Endodermal cell (in vitro differentiated cells): ENCODE measurements at regions not wholly inside any gene's neighbourhood (a gene's known extent, or its start where the extent isn't known, plus 50 kb on each side); places are given as distances from the start of the nearest gene placed in this dataset.

ENCODE experiments used
- DNase-seq: peaks from one replicate; pipeline ENCODE4 v3.0.0-alpha.2; 2017
- H3K27ac ChIP-seq: 2 replicates; pipeline ENCODE4 v1.5.1; 2013; ENCODE audit warnings: mild to moderate bottlenecking, low read depth, low read length, moderate library complexity
- H3K27me3 ChIP-seq: 2 replicates; pipeline ENCODE4 v1.6.1; 2013; ENCODE audit warnings: mild to moderate bottlenecking, low read length, moderate library complexity; ENCODE audit not compliant: insufficient read depth, control insufficient read depth, poor library complexity, severe bottlenecking
- H3K36me3 ChIP-seq: 2 replicates; pipeline ENCODE4 v1.7.0; 2013; ENCODE audit warnings: mild to moderate bottlenecking, low read length, moderate library complexity; ENCODE audit not compliant: control insufficient read depth, insufficient read depth
- H3K4me1 ChIP-seq: one replicate; pipeline ENCODE4 v1.7.0; 2013; ENCODE audit warnings: low read length; ENCODE audit not compliant: control insufficient read depth, insufficient read depth
- H3K4me3 ChIP-seq: 2 replicates; pipeline ENCODE4 v1.5.1; 2013; ENCODE audit warnings: mild to moderate bottlenecking, low read length, moderate library complexity
- H3K9ac ChIP-seq: 2 replicates; pipeline ENCODE4 v1.6.1; 2013; ENCODE audit warnings: mild to moderate bottlenecking, low read length, moderate library complexity; ENCODE audit not compliant: poor library complexity, severe bottlenecking; ENCODE audit errors: extremely low read depth
- H3K9me3 ChIP-seq: 2 replicates; pipeline ENCODE4 v1.6.1; 2013; ENCODE audit warnings: mild to moderate bottlenecking, low read length, moderate library complexity; ENCODE audit not compliant: control insufficient read depth
- H3K27ac Mint-ChIP-seq: 2 replicates; pipeline ENCODE4 v1.8.0; 2020; ENCODE audit warnings: mixed read lengths
- H3K27me3 Mint-ChIP-seq: 2 replicates; pipeline ENCODE4 v1.8.0; 2021; ENCODE audit warnings: mild to moderate bottlenecking, mixed read lengths; ENCODE audit not compliant: insufficient read depth
- H3K36me3 Mint-ChIP-seq: 2 replicates; pipeline ENCODE4 v1.8.0; 2020; ENCODE audit warnings: low read depth, mixed read lengths
- H3K4me1 Mint-ChIP-seq: 2 replicates; pipeline ENCODE4 v1.8.0; 2020; ENCODE audit warnings: mixed read lengths
- H3K4me3 Mint-ChIP-seq: 2 replicates; pipeline ENCODE4 v1.8.0; 2020; ENCODE audit warnings: mild to moderate bottlenecking, moderate library complexity, mixed read lengths
- H3K9me3 Mint-ChIP-seq: 2 replicates; pipeline ENCODE4 v1.8.0; 2020; ENCODE audit warnings: mild to moderate bottlenecking, mixed read lengths
- CTCF ChIP-seq: fragments of 200-600 bp; sonication (generic); conservative IDR thresholded peaks from 2 replicates; pipeline ENCODE4 v1.5.0; 2021; ENCODE audit warnings: antibody characterized with exemption, mild to moderate bottlenecking
- WGBS, 2 experiments: methylation state at CpG; one replicate each; pipeline versions ENCODE4 v1.1.5 to v1.1.7; 2013; ENCODE audit warnings: missing lambda C conversion rate in 2 of 2, mixed read lengths in 1 of 2; ENCODE audit not compliant: insufficient coverage in 1 of 2, insufficient read length in 1 of 2; 5-methylcytosine and 5-hydroxymethylcytosine counted together

- H3K4me3 Mint-ChIP-seq, result no peak overlapping the region
- Histone ChIP-seq H3K27me3 (no peaks in the 10 kb centered on the region), H3K4me1 (no peaks in the 10 kb centered on the region), H3K36me3 (no peaks in the 10 kb centered on the region), H3K9me3 (no peaks in the 10 kb centered on the region), H3K27ac (no peak overlapping the region), H3K4me3 (no peak overlapping the region), H3K9ac (no peak overlapping the region)
- H3K27me3 Mint-ChIP-seq, result peaks cover 2% of the 10 kb centered on the region
- DNase-seq, result no peak
- no peak for TF ChIP-seq CTCF
- WGBS, 2 experiments, result 93 to 100% methylated on average over 3 to 10 of the region's 10 CpGs
- peaks cover 7% of the 10 kb centered on the region for H3K4me1 Mint-ChIP-seq
- H3K36me3 Mint-ChIP-seq, result no peaks in the 10 kb centered on the region
- H3K9me3 Mint-ChIP-seq, result peaks cover 15% of the 10 kb centered on the region
- no peak overlapping the region for H3K27ac Mint-ChIP-seq
These were observed 145.3 kb upstream of the MGMT start for GRCh38 chr10:129321727-129322126.

- Mint-ChIP-seq H3K27me3 (peaks cover 2% of the 10 kb centered on the region), H3K27ac (no peak overlapping the region), H3K4me3 (no peak overlapping the region), H3K36me3 (no peaks in the 10 kb centered on the region), H3K9me3 (peaks cover 11% of the 10 kb centered on the region), H3K4me1 (peaks cover 7% of the 10 kb centered on the region)
- Histone ChIP-seq H3K4me3 (no peak overlapping the region), H3K9ac (no peak overlapping the region), H3K9me3 (no peaks in the 10 kb centered on the region), H3K36me3 (no peaks in the 10 kb centered on the region), H3K27me3 (no peaks in the 10 kb centered on the region), H3K4me1 (no peaks in the 10 kb centered on the region), H3K27ac (no peak overlapping the region)
- 82 to 83% methylated on average over 6 to 13 of the region's 13 CpGs for WGBS, 2 experiments
- TF ChIP-seq CTCF, result no peak
- no peak for DNase-seq
These were observed 143.9 kb upstream of the MGMT start for GRCh38 chr10:129322933-129323820.

- no peaks in the 10 kb centered on the region for H3K36me3 Mint-ChIP-seq
These were observed 143.2 kb upstream of the MGMT start for GRCh38 chr10:129323879-129324278.

More at GRCh38 chr10:129323879-129324278, 143.2 kb upstream of the MGMT start:
- no peaks in the 10 kb centered on the region for H3K36me3 ChIP-seq
- H3K27ac ChIP-seq, result no peak overlapping the region
- no peak overlapping the region for H3K9ac ChIP-seq
- Mint-ChIP-seq H3K27ac (no peak overlapping the region), H3K4me3 (no peak overlapping the region), H3K9me3 (peaks cover 7% of the 10 kb centered on the region), H3K27me3 (peaks cover 2% of the 10 kb centered on the region), H3K4me1 (peaks cover 7% of the 10 kb centered on the region)
- no peak for TF ChIP-seq CTCF
- DNase-seq, result no peak
- no peaks in the 10 kb centered on the region for H3K4me1 ChIP-seq
- H3K9me3 ChIP-seq, result no peaks in the 10 kb centered on the region
- no peaks in the 10 kb centered on the region for H3K27me3 ChIP-seq
- 90 to 95% methylated on average over 2 to 3 of the region's 4 CpGs for WGBS, 2 experiments
- H3K4me3 ChIP-seq, result no peak overlapping the region
